ENCODE measurements at regions not wholly inside any gene's neighbourhood (a gene's known extent, or its start where the extent isn't known, plus 50 kb on each side); places are given as distances from the start of the nearest gene placed in this dataset.

DNA sequence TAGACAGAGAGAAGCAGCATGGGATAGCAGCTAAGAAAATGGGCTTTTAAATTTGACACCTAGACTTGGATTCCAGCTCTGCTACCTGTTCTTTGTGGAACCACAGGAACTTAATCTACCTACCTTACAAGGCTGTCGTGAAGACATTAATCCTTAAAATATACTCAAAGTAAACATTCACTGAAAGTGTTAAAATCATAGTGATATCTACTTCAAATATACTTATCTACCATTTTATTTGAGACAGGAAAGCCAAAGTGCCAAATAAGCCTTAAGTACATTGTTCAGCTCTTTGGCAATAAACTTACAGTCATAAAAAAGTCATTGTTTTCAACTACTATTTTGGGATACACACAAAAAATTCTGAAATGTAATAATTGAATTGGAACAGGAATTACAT is 295.0 kb upstream of the PITX2 start:
- H3K18ac ChIP-seq (ENCODE audit: extremely low read depth, low read length) = no peak overlapping the region
- H2BK15ac ChIP-seq (ENCODE audit: low read length) = no peak overlapping the region
- no peaks in the 10 kb centered on the region for H3K27me3 ChIP-seq (replicated peaks in 1 of 4; ENCODE audit: control insufficient read depth in 3 of 4, extremely low read depth in 1 of 4, insufficient read depth in 3 of 4, low read length in 3 of 4)
- WGBS, 2 experiments (ENCODE audit: extremely low coverage in 1 of 2, insufficient coverage in 1 of 2, insufficient read length in 1 of 2, insufficient replicate concordance in 2 of 2, low coverage in 1 of 2, low lambda C conversion rate in 2 of 2, missing lambda C conversion rate in 1 of 2) = 100% methylated on average over 1 of the region's 1 CpG; no CpG with 5 or more reads in 1 of the 2 experiments
- H3K4ac ChIP-seq (replicated peaks; ENCODE audit: insufficient read length, low read depth, low read length) = no peak overlapping the region
- no peak overlapping the region for H2BK5ac ChIP-seq (ENCODE audit: low read depth, low read length)
- H3K23me2 ChIP-seq (ENCODE audit: low read depth, low read length) = no peaks in the 10 kb centered on the region; the same call in 1 of the 2 replicates
- H3K36me3 ChIP-seq (ENCODE audit: control insufficient read depth in 2 of 4, insufficient read depth in 4 of 4, low read length in 3 of 4) = no peaks in the 10 kb centered on the region
- no peak overlapping the region for H3K14ac ChIP-seq (ENCODE audit: insufficient read length)
- H2BK20ac ChIP-seq (ENCODE audit: low read length) = no peak overlapping the region
- H3K79me2 ChIP-seq (ENCODE audit: control insufficient read depth in 1 of 2, insufficient read depth in 2 of 2, low read length in 2 of 2) = no peaks in the 10 kb centered on the region
- no peak overlapping the region for H3K27ac ChIP-seq (ENCODE audit: low read depth, low read length)
- TF ChIP-seq RBBP5 (IDR thresholded peaks at IDR 0.05; ENCODE audit: borderline replicate concordance, low read depth, low read length) (no peak), KDM4A (IDR thresholded peaks at IDR 0.05; ENCODE audit: low read depth, low read length, severe bottlenecking) (no peak), HDAC6 (IDR thresholded peaks at IDR 0.05; ENCODE audit: low read depth, low read length) (no peak), RNF2 (IDR thresholded peaks at IDR 0.05; ENCODE audit: borderline replicate concordance, low read depth, low read length, missing control alignments, poor library complexity, severe bottlenecking) (no peak), FOSL1 (IDR thresholded peaks at IDR 0.05; ENCODE audit: insufficient read depth, low read depth, low read length) (no peak)
- TF ChIP-seq, protein P1, sequence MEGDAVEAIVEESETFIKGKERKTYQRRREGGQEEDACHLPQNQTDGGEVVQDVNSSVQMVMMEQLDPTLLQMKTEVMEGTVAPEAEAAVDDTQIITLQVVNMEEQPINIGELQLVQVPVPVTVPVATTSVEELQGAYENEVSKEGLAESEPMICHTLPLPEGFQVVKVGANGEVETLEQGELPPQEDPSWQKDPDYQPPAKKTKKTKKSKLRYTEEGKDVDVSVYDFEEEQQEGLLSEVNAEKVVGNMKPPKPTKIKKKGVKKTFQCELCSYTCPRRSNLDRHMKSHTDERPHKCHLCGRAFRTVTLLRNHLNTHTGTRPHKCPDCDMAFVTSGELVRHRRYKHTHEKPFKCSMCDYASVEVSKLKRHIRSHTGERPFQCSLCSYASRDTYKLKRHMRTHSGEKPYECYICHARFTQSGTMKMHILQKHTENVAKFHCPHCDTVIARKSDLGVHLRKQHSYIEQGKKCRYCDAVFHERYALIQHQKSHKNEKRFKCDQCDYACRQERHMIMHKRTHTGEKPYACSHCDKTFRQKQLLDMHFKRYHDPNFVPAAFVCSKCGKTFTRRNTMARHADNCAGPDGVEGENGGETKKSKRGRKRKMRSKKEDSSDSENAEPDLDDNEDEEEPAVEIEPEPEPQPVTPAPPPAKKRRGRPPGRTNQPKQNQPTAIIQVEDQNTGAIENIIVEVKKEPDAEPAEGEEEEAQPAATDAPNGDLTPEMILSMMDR (IDR thresholded peaks at IDR 0.05; ENCODE audit: control extremely low read depth in 1 of 3, insufficient read depth in 1 of 3, low read depth in 1 of 3, low read length in 3 of 3) = no peak
- H2BK12ac ChIP-seq (ENCODE audit: low read depth, low read length) = no peak overlapping the region
- H4K91ac ChIP-seq (replicated peaks; ENCODE audit: insufficient read length, low read length) = no peak overlapping the region
- POLR2A ChIA-PET (ENCODE audit: partially characterized antibody) = no interaction called here
- no peaks in the 10 kb centered on the region for H4K20me1 ChIP-seq (replicated peaks in 1 of 2; ENCODE audit: control insufficient read depth in 1 of 2, insufficient read depth in 2 of 2, low read length in 2 of 2)
- H3K9ac ChIP-seq (replicated peaks in 1 of 4; ENCODE audit: extremely low read depth in 1 of 4, low read depth in 3 of 4, low read length in 3 of 4) = no peak overlapping the region
- H3K9me3 ChIP-seq (ENCODE audit: insufficient read depth in 2 of 2, low read depth in 1 of 2, low read length in 1 of 2) = no peaks in the 10 kb centered on the region
- no peak for DNase-seq (ENCODE audit: low read depth in 1 of 2, low spot score in 2 of 2)
- no peaks in the 10 kb centered on the region for H3K4me1 ChIP-seq (replicated peaks in 1 of 4; ENCODE audit: control insufficient read depth in 3 of 4, insufficient read depth in 4 of 4, low read length in 3 of 4)
- FAIRE-seq = no peak
- no peak overlapping the region for H3K56ac ChIP-seq (replicated peaks; ENCODE audit: insufficient read length, low read depth, low read length)
- H4K5ac ChIP-seq (ENCODE audit: insufficient read length, low read depth, low read length) = no peak overlapping the region
- CTCF ChIA-PET (ENCODE audit: partially characterized antibody) = no interaction called here
- H2AFZ ChIP-seq (ENCODE audit: low read length) = no peak overlapping the region
- H2BK120ac ChIP-seq (replicated peaks; ENCODE audit: low read depth, low read length) = no peak overlapping the region
- H2AK5ac ChIP-seq (ENCODE audit: low read depth, low read length) = no peak overlapping the region
- H4K8ac ChIP-seq (ENCODE audit: extremely low read depth, insufficient read depth, low read length) = no peak overlapping the region
- H3K23ac ChIP-seq (ENCODE audit: insufficient read length) = no peak overlapping the region
- no peak overlapping the region for H3K4me3 ChIP-seq (ENCODE audit: extremely low read depth in 1 of 4, insufficient read depth in 2 of 4, low read depth in 3 of 4, low read length in 4 of 4)
- H3K79me1 ChIP-seq (ENCODE audit: low read depth, low read length) = no peaks in the 10 kb centered on the region
- no peak overlapping the region for H3K4me2 ChIP-seq (ENCODE audit: insufficient read depth in 1 of 2, low read depth in 2 of 2, low read length in 2 of 2)
